Transverse colon (tissue), 4 donors: ENCODE measurements at regions not wholly inside any gene's neighbourhood (a gene's known extent, or its start where the extent isn't known, plus 50 kb on each side); places are given as distances from the start of the nearest gene placed in this dataset.

Experiments
- DNase-seq: peaks from one replicate; pipeline ENCODE4 v3.0.0-alpha.2; 2019
- H3K27ac ChIP-seq, 4 donors: fragments of 200-600 bp; sonication (generic); 2 replicates each; pipeline ENCODE4 v1.5.1; 2016 to 2018; ENCODE audit warnings: inconsistent platforms in 4 of 4
- H3K27me3 ChIP-seq: fragments of 200-600 bp; sonication (generic); 2 replicates; pipeline ENCODE4 v1.5.1; 2017; ENCODE audit warnings: inconsistent platforms
- H3K36me3 ChIP-seq, 4 donors: fragments of 200-600 bp; sonication (generic); 2 replicates each; pipeline ENCODE4 v1.5.1; 2017 to 2019; ENCODE audit warnings: inconsistent platforms in 4 of 4
- H3K4me1 ChIP-seq, 4 donors: fragments of 200-600 bp; sonication (generic); 2 replicates each; pipeline ENCODE4 v1.5.1; 2017 to 2020; ENCODE audit warnings: inconsistent platforms in 4 of 4
- H3K4me3 ChIP-seq, 4 donors: fragments of 200-600 bp; sonication (generic); 1 replicate in 1 of 4; 2 replicates in 3 of 4; pipeline versions ENCODE4 v1.5.1 to v1.6.1; 2017 to 2019; ENCODE audit warnings: inconsistent platforms in 4 of 4
- H3K9me3 ChIP-seq, 2 donors: fragments of 200-600 bp; sonication (generic); 2 replicates each; pipeline ENCODE4 v1.5.1; 2017 to 2019; ENCODE audit warnings: inconsistent platforms in 2 of 2
- CTCF ChIP-seq, 5 experiments: fragments of 200-600 bp in 3 of 5; fragments of 450-650 bp in 2 of 5; sonication (generic) in 3 of 5; IDR thresholded peaks; 1 replicate in 2 of 5; 2 replicates in 3 of 5; pipeline ENCODE4 v1.5.1; 2016 to 2017; ENCODE audit warnings: antibody characterized with exemption in 5 of 5, inconsistent platforms in 3 of 5, mild to moderate bottlenecking in 2 of 5, moderate library complexity in 1 of 5
- EP300 ChIP-seq: sonication (generic); formaldehyde crosslinking; IDR thresholded peaks from one replicate; pipeline ENCODE4 v1.6.1; 2017; ENCODE audit warnings: antibody characterized with exemption, low read depth
- POLR2A ChIP-seq: fragments of 450-650 bp; IDR thresholded peaks from one replicate; pipeline ENCODE4 v1.6.1; 2016; ENCODE audit warnings: antibody characterized with exemption, mild to moderate bottlenecking, moderate library complexity
- POLR2AphosphoS5 ChIP-seq, 3 donors: sonication (generic); formaldehyde crosslinking; IDR thresholded peaks; one replicate each; pipeline ENCODE4 v1.6.1; 2016; ENCODE audit warnings: antibody characterized with exemption in 3 of 3
- WGBS, 2 donors: methylation state at CpG; one replicate each; pipeline ENCODE4 v1.1.5; 2018; ENCODE audit warnings: low coverage in 1 of 2; 5-methylcytosine and 5-hydroxymethylcytosine counted together
- in situ Hi-C, 4 donors: fragments of 200-750 bp; cut with MboI; loops; one replicate each; pipeline versions ENCODE4 v1.15.0 to v1.15.1; 2017; ENCODE audit warnings: low sequenced_read_pairs in 3 of 4, low pct_ligation_motif_present in 1 of 4, low pct_unique_long_range_greater_than_20kb in 1 of 4
- intact Hi-C: fragments of 100-400 bp; cut with DNase I; formaldehyde crosslinking; loops from one replicate; pipeline ENCODE4 v1.15.1; 2023; ENCODE audit warnings: low total_unique reads

DNA sequence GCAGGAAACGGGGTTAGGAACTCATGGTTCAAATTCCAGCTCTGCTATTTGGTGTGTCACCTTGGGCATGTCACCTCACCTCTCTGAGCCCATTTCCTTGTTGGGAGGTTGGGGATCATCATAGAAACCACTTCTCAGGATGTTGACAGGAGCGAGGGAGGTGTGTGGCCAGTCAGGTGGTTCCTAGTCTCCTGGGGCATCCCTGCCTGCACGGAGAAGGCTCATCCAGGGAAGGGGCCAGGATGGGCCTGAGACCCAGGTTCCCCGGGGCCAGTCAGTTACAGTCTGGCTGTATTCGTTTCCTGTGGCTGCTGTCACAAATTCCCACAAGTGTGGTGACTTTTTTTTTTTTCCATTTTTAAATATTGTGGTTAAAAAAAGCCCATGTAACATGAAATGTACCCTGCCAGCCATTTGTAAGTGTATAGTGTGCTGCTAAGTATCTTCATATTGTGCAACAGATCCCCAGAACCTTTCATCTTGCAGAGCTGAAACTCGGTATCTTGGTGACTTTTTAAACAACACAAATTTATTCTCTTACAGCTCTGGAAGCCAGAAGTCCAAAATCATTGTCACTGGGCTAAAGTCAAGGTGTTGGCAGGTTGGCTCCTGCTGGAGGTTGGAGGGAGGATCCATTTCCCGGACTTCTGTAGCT, 78.7 kb upstream of the UNC5A start:
- in situ Hi-C loops: no loop called here
- Histone ChIP-seq H3K27ac (no peak overlapping the region), H3K4me3 (no peak overlapping the region), H3K4me1 (no peaks in the 10 kb centered on the region), H3K36me3 (no peaks in the 10 kb centered on the region), H3K27me3 (peaks cover 45% of the 10 kb centered on the region), H3K9me3 (no peaks in the 10 kb centered on the region)
- intact Hi-C loops: no loop called here
- no peak for DNase-seq
- TF ChIP-seq POLR2A: no peak
- TF ChIP-seq POLR2AphosphoS5 (IDR thresholded peaks at IDR 0.05): no peak
- TF ChIP-seq EP300: no peak
- no peak for TF ChIP-seq CTCF (IDR thresholded peaks at IDR 0.05)
- whole genome bisulfite sequencing, 2 donors: 65 to 67% methylated on average over 1 to 7 of the region's 7 CpGs

- Histone ChIP-seq H3K36me3 (no peaks in the 10 kb centered on the region), H3K27me3 (peaks cover 47% of the 10 kb centered on the region), H3K4me3 (no peak overlapping the region), H3K9me3 (no peaks in the 10 kb centered on the region), H3K4me1 (no peaks in the 10 kb centered on the region), H3K27ac (no peak overlapping the region)
- WGBS, 2 donors: 91% methylated on average over 13 of the region's 13 CpGs; no CpG with 5 or more reads in 1 of the 2 donors
- in situ Hi-C loops: no loop called here
- no peak for TF ChIP-seq POLR2A
- TF ChIP-seq CTCF (IDR thresholded peaks at IDR 0.05): no peak
- no peak for TF ChIP-seq EP300
- TF ChIP-seq POLR2AphosphoS5 (IDR thresholded peaks at IDR 0.05): no peak
- intact Hi-C loops: no loop called here
- DNase-seq: no peak
Measured at GRCh38 chr5:176732306-176732705, 78.1 kb upstream of the UNC5A start.

DNA sequence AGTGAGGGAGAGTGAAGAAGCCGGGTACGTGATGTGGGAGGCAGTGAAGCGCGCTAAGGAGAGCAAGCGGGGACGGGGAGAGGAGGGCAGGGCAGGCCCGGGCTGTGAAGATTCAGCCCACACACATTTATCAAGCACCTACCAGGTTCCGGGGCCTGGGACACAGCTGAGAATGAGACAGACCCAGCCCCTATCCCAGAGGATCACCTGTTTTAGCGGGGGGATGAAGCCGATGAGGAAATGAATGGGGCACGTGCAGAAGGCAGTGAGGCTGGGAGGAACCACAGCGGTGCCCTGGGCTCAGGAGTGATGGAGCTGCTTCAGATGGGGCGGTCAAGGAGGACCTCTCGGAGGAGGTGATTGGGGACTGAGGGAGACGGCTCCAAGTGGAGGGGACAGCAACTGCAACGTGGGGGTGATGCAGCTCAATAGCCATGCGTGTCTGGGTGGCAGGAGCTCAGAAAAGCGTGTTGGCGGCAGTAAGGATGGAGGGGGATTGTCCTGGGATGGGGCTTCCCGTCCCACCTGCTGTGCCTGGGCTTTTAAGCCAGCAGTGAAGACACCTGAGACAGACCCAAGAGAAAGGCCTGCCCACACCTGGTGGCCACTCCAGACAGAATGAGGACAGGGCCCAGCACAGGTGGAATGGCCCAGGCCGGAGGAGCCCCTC, 77.5 kb upstream of the UNC5A start:
- DNase-seq: no peak
- intact Hi-C loops: no loop called here
- H3K27ac ChIP-seq: no peak overlapping the region

GRCh38 chr5:176733406-176734262, 76.7 kb upstream of the UNC5A start:
- no peaks in the 10 kb centered on the region for H3K36me3 ChIP-seq
- TF ChIP-seq POLR2A: no peak
- TF ChIP-seq EP300: no peak
- TF ChIP-seq CTCF (IDR thresholded peaks at IDR 0.05): no peak
- TF ChIP-seq POLR2AphosphoS5 (IDR thresholded peaks at IDR 0.05): no peak
- H3K4me3 ChIP-seq: no peak overlapping the region
- H3K4me1 ChIP-seq: no peaks in the 10 kb centered on the region
- 57 to 73% methylated on average over 9 to 32 of the region's 32 CpGs for WGBS, 2 donors
- in situ Hi-C loops (no loop called here), intact Hi-C loops (no loop called here)
- H3K27me3 ChIP-seq: peaks cover 52% of the 10 kb centered on the region
- no peak for DNase-seq
- H3K9me3 ChIP-seq: no peaks in the 10 kb centered on the region
- H3K27ac ChIP-seq: no peak overlapping the region

More for the DNA sequence above, 77.5 kb upstream of the UNC5A start:
- in situ Hi-C loops: no loop called here
- H3K9me3 ChIP-seq: no peaks in the 10 kb centered on the region
- H3K4me1 ChIP-seq: no peaks in the 10 kb centered on the region
- 72 to 78% methylated on average over 12 to 21 of the region's 21 CpGs for WGBS, 2 donors
- peaks cover 50% of the 10 kb centered on the region for H3K27me3 ChIP-seq
- H3K4me3 ChIP-seq: no peak overlapping the region
- no peaks in the 10 kb centered on the region for H3K36me3 ChIP-seq
- TF ChIP-seq EP300 (no peak), POLR2A (no peak)
